GM21737 (cell line): ENCODE measurements at regions not wholly inside any gene's neighbourhood (a gene's known extent, or its start where the extent isn't known, plus 50 kb on each side); places are given as distances from the start of the nearest gene placed in this dataset.
"Not testable (repeated sequence)": the region's sequence is repeated elsewhere in the genome, so short reads cannot be mapped to it uniquely, and the experiment has no call there.

Experiments used
- ATAC-seq: cut with Tn5 transposase; IDR thresholded peaks from one replicate; pipeline ENCODE4 v1.9.1; 2021; ENCODE audit warnings: mild to moderate bottlenecking, moderate library complexity; ENCODE audit not compliant: unreplicated experiment

DNA sequence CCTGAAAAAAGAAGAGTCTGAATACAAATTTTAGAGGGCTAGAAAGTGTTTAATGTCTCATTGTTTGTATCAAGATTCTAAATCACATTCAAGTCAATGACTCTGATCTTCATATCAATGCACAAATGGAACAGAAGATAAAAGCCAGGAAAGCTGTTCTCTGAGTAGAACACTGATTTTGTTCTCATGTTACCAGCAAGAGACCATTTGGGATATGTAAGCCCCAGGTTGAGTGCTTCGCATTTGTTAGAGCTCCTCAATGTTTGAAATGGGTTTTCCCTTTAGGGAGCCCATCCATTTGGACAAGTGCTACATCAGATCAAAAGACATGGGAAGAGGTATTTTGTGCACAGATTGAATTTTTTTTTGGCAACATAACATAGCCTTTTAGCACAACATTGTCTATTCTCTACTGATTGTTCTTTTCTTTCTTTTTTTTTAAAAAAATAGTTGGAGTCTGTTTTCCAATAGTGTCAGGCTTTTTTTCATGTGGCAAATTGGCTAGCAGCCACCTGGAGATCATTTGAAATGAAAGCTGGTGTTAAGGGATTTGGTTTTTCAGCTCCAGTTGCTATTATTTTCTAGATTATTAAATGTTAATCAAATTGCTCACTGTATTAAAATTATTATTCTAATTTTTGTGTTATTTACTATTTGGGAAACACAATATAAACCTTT, 74.5 kb upstream of the ZPLD1 start:
- no peak for ATAC-seq

- no peak for ATAC-seq
These were observed 73.7 kb upstream of the ZPLD1 start for GRCh38 chr3:102361101-102361500.

GRCh38 chr3:102366116-102366515, 68.7 kb upstream of the ZPLD1 start:
- ATAC-seq: not testable (repeated sequence)

DNA sequence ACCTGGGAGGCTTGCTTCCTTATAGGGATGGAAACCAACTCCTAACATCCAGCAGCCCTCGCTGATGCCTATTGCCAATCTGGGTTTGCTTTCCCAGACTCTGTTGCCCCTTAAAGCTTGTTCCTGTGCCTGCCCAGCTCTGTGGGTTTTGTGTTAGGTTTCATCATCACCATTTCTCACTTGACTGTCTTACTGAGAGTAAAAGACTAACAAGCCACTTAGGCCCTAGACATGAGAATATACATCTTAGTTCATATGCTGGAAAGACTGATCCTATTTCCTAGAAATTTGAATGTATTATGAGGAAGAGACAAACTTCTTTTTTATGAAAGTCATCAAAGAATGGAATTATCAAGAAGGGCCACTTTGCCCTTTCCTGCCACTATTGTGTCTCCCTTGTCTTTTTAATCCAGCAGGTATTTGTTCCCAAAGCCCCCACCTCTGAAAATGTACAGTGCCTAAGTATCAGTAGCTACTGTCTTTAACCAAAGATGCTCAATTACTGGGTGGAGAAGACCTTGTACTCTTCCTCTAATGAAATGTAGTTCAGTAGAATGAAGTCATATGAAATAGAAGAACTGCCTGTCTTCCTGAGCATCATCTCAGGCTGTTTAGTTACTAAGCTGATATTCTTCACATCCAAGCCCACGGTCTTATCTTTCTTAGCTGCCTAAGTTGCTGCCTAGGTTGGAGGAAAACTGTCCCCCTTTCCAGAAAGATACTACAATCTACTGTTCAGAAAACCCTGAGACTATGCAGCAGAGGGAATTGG, 59.8 kb upstream of the ZPLD1 start:
- ATAC-seq: no peak

DNA sequence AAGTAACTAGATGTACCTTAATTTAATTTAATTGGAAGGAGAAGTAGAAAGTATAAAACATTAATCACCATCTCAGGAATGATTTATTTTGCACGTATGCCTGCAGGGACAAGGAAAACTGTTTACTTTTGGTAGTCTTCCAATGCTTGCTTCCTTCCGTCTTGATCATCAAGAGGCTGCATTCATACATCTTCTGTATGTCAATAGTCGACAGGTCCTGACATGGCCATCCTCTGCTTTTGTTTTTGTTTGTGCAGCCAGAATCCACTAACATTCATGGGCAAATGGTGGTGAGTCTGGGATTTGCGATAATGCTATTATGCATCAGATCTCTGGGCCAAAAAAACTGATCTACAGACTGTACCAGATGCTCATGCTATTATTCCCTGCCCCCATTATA, 56.6 kb upstream of the ZPLD1 start:
- no peak for ATAC-seq

GRCh38 chr3:102382201-102382600, 52.6 kb upstream of the ZPLD1 start:
- ATAC-seq: not testable (repeated sequence)
